Fibroblast of lung (primary cell): ENCODE measurements at regions not wholly inside any gene's neighbourhood (a gene's known extent, or its start where the extent isn't known, plus 50 kb on each side); places are given as distances from the start of the nearest gene placed in this dataset.

Experiments used
- DNase-seq, 2 donors: peaks; one replicate each; pipeline versions ENCODE4 v3.0.0 to v3.0.0-alpha.2; 2010; ENCODE audit warnings: low read depth in 2 of 2
- H2AFZ ChIP-seq: 2 replicates; pipeline ENCODE4 v1.5.1; 2012; ENCODE audit warnings: low read length, control low read depth, inconsistent platforms
- H3K27ac ChIP-seq: 2 replicates; pipeline ENCODE4 v1.5.1; 2011; ENCODE audit warnings: low read length, control low read depth; ENCODE audit not compliant: insufficient read depth
- H3K27me3 ChIP-seq: 2 replicates; pipeline ENCODE4 v1.5.1; 2011; ENCODE audit warnings: mild to moderate bottlenecking, low read length; ENCODE audit not compliant: control insufficient read depth, insufficient read depth
- H3K36me3 ChIP-seq: 2 replicates; pipeline ENCODE4 v1.5.1; 2011; ENCODE audit warnings: low read length; ENCODE audit not compliant: control insufficient read depth, insufficient read depth
- H3K4me1 ChIP-seq: 2 replicates; pipeline ENCODE4 v1.5.1; 2011; ENCODE audit warnings: low read length; ENCODE audit not compliant: control insufficient read depth, insufficient read depth; ENCODE audit errors: extremely low read depth
- H3K4me2 ChIP-seq: 2 replicates; pipeline ENCODE4 v1.5.1; 2011; ENCODE audit warnings: low read length, control low read depth; ENCODE audit not compliant: insufficient read depth; ENCODE audit errors: extremely low read depth
- H3K4me3 ChIP-seq, 4 experiments: fragments of 200-600 bp in 1 of 4; sonication (generic) in 1 of 4; replicated peaks in 1 of 4; 2 replicates each; pipeline ENCODE4 v1.5.1; 2011 to 2016; ENCODE audit warnings: low read length in 4 of 4, low read depth in 3 of 4, mild to moderate bottlenecking in 3 of 4, control low read depth in 2 of 4, inconsistent platforms in 1 of 4, mixed read lengths in 1 of 4; ENCODE audit not compliant: insufficient read depth in 1 of 4; ENCODE audit errors: control extremely low read depth in 1 of 4
- H3K79me2 ChIP-seq: 2 replicates; pipeline ENCODE4 v1.5.1; 2012; ENCODE audit warnings: mild to moderate bottlenecking, low read length, inconsistent platforms; ENCODE audit not compliant: control insufficient read depth, insufficient read depth
- H3K9ac ChIP-seq: 2 replicates; pipeline ENCODE4 v1.5.1; 2011; ENCODE audit warnings: mild to moderate bottlenecking, low read length, control low read depth; ENCODE audit not compliant: insufficient read depth
- H3K9me3 ChIP-seq: 2 replicates; pipeline ENCODE4 v1.5.1; 2012; ENCODE audit warnings: low read depth, low read length; ENCODE audit not compliant: control insufficient read depth, insufficient read depth
- H4K20me1 ChIP-seq: 2 replicates; pipeline ENCODE4 v1.5.1; 2011; ENCODE audit warnings: low read length; ENCODE audit not compliant: control insufficient read depth, insufficient read depth; ENCODE audit errors: extremely low read depth
- EZH2 ChIP-seq: IDR thresholded peaks from 2 replicates; pipeline ENCODE4 v1.5.1; 2012; ENCODE audit warnings: low read length, control low read depth, mild to moderate bottlenecking; ENCODE audit errors: missing control alignments
- TF ChIP-seq, protein P1 (sequence below), 2 donors: IDR thresholded peaks in 1 of 2; conservative IDR thresholded peaks in 1 of 2; 1 replicate in 1 of 2; 2 replicates in 1 of 2; pipeline ENCODE4 v1.5.1; 2011 to 2012; ENCODE audit warnings: low read length in 2 of 2, control low read depth in 1 of 2, inconsistent platforms in 1 of 2, low read depth in 1 of 2, mild to moderate bottlenecking in 1 of 2

DNA sequence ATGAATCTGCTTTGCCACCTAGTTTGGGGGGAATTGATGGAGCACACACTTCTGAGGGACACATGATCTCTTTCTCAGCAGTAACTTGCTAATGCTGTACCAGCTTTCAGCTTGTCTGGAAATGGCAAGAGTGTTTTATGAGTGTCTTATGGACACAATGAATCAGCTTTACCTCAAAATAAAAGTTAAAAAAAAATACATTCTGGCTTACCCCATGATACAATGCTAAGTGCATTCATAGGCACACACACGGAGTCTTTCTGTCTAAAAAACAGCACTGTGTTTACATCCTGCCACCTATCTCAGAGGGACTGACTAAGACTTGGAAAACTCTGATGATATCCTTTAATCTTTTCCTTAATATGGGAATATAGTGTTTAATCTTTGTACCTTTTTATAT is 455.5 kb upstream of the ADAMTS5 start:
- H3K27ac ChIP-seq, result peak overlapping the region; percentile 60
- no peaks in the 10 kb centered on the region for H3K9me3 ChIP-seq
- H2AFZ ChIP-seq, result no peak overlapping the region
- TF ChIP-seq, protein P1, sequence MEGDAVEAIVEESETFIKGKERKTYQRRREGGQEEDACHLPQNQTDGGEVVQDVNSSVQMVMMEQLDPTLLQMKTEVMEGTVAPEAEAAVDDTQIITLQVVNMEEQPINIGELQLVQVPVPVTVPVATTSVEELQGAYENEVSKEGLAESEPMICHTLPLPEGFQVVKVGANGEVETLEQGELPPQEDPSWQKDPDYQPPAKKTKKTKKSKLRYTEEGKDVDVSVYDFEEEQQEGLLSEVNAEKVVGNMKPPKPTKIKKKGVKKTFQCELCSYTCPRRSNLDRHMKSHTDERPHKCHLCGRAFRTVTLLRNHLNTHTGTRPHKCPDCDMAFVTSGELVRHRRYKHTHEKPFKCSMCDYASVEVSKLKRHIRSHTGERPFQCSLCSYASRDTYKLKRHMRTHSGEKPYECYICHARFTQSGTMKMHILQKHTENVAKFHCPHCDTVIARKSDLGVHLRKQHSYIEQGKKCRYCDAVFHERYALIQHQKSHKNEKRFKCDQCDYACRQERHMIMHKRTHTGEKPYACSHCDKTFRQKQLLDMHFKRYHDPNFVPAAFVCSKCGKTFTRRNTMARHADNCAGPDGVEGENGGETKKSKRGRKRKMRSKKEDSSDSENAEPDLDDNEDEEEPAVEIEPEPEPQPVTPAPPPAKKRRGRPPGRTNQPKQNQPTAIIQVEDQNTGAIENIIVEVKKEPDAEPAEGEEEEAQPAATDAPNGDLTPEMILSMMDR (conservative IDR thresholded peaks at IDR 0.05 in 1 of 2, IDR thresholded peaks at IDR 0.05 in 1 of 2; ENCODE audit: low read depth in 1 of 2, low read length in 2 of 2), result no peak
- no peak for TF ChIP-seq EZH2
- no peaks in the 10 kb centered on the region for H4K20me1 ChIP-seq
- peaks cover 24% of the 10 kb centered on the region for H3K4me1 ChIP-seq
- no peaks in the 10 kb centered on the region for H3K27me3 ChIP-seq
- H3K4me2 ChIP-seq, result peak overlapping the region; percentile 45
- no peaks in the 10 kb centered on the region for H3K79me2 ChIP-seq
- no peaks in the 10 kb centered on the region for H3K36me3 ChIP-seq
- DNase-seq, result peak in 1 of 2 donors; percentile 18
- H3K4me3 ChIP-seq, result no peak overlapping the region
- no peak overlapping the region for H3K9ac ChIP-seq

DNA sequence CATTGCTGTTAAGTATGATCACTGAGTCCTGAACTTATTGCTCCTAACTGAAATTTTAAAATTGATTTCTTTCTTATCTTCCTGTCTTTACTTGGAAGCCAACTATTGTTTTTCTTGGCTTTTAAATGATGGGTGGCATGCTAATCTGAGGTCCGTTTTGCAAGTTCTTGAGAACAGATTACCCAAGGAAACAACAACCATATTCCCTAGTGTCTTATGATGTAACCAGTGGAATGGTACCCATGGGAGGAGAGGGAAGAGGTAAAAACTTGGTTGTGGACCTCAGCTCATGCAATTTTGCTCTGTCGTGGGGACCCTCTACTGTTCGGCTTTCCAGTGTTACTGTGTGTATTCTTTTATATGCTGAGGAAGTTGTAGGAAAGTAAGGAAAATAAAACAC is 454.8 kb upstream of the ADAMTS5 start:
- H4K20me1 ChIP-seq, result no peaks in the 10 kb centered on the region
- H3K9ac ChIP-seq, result no peak overlapping the region
- H3K9me3 ChIP-seq, result no peaks in the 10 kb centered on the region
- no peak for DNase-seq
- peak overlapping the region; percentile 60 for H3K27ac ChIP-seq
- H3K4me2 ChIP-seq, result no peak overlapping the region
- no peak overlapping the region for H2AFZ ChIP-seq
- no peak for TF ChIP-seq EZH2
- TF ChIP-seq, protein P1 (conservative IDR thresholded peaks at IDR 0.05 in 1 of 2, IDR thresholded peaks at IDR 0.05 in 1 of 2; ENCODE audit: low read depth in 1 of 2, low read length in 2 of 2), result no peak
- no peaks in the 10 kb centered on the region for H3K79me2 ChIP-seq
- H3K36me3 ChIP-seq, result no peaks in the 10 kb centered on the region
- H3K27me3 ChIP-seq, result no peaks in the 10 kb centered on the region
- no peak overlapping the region for H3K4me3 ChIP-seq
- H3K4me1 ChIP-seq, result peaks cover 24% of the 10 kb centered on the region

GRCh38 chr21:27419153-27419552 is 452.3 kb upstream of the ADAMTS5 start:
- Histone ChIP-seq H4K20me1 (no peaks in the 10 kb centered on the region), H3K9me3 (no peaks in the 10 kb centered on the region), H3K4me2 (no peak overlapping the region), H3K79me2 (no peaks in the 10 kb centered on the region), H3K9ac (no peak overlapping the region), H3K27ac (no peak overlapping the region), H3K36me3 (no peaks in the 10 kb centered on the region), H3K4me3 (no peak overlapping the region), H3K4me1 (peaks cover 15% of the 10 kb centered on the region), H3K27me3 (no peaks in the 10 kb centered on the region), H2AFZ (no peak overlapping the region)
- peak in 1 of 2 donors; percentile 59 for DNase-seq
- no peak for TF ChIP-seq EZH2
- TF ChIP-seq, protein P1 (conservative IDR thresholded peaks at IDR 0.05 in 1 of 2, IDR thresholded peaks at IDR 0.05 in 1 of 2; ENCODE audit: low read depth in 1 of 2, low read length in 2 of 2), result no peak
